ENCODE measurements at regions not wholly inside any gene's neighbourhood (a gene's known extent, or its start where the extent isn't known, plus 50 kb on each side); places are given as distances from the start of the nearest gene placed in this dataset.

DNA sequence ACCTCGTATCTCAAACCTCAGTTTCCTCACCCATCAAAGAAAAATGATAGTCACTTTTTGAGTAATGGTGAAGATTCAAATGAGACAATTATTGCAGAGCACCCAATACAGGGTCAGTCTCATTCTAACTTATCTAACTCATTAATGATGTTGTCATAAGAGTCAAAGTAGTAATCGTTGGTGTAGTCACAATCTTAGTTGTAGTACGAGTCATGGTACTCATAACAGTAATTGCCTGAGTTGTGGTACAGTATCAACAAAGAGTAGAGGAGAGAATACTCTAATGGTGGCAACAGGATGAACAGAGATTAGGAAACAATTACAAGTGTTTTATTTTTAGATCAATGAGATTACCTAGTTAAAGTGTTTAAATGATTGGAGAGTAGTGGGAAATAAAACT, 93.6 kb upstream of the TMTC2 start (continued):
- no peak for TF ChIP-seq CHD7 (IDR thresholded peaks at IDR 0.05; ENCODE audit: insufficient replicate concordance, low read length)
- TF ChIP-seq RFX5 (IDR thresholded peaks at IDR 0.05; ENCODE audit: borderline replicate concordance, low read depth, low read length), result no peak
